Right lobe of liver (tissue), 4 donors: ENCODE measurements at regions not wholly inside any gene's neighbourhood (a gene's known extent, or its start where the extent isn't known, plus 50 kb on each side); places are given as distances from the start of the nearest gene placed in this dataset.

Source experiments
- POLR2A ChIP-seq: fragments of 450-650 bp; IDR thresholded peaks from one replicate; pipeline ENCODE4 v1.6.1; 2017; ENCODE audit warnings: antibody characterized with exemption, mild to moderate bottlenecking
- TF ChIP-seq, protein P1 (sequence below), 4 donors: fragments of 200-600 bp in 3 of 4; fragments of 450-650 bp in 1 of 4; IDR thresholded peaks; one replicate each; pipeline versions ENCODE4 v1.5.1 to v1.8.0; 2016 to 2022; ENCODE audit warnings: antibody characterized with exemption in 4 of 4, mild to moderate bottlenecking in 2 of 4
- donor health status: DM: no; HTN: no; CAD: no.
- donor health status: DM: no; HTN: no; CAD: no.
- donor health status: DM: no; HTN: yes; CAD: no.

DNA sequence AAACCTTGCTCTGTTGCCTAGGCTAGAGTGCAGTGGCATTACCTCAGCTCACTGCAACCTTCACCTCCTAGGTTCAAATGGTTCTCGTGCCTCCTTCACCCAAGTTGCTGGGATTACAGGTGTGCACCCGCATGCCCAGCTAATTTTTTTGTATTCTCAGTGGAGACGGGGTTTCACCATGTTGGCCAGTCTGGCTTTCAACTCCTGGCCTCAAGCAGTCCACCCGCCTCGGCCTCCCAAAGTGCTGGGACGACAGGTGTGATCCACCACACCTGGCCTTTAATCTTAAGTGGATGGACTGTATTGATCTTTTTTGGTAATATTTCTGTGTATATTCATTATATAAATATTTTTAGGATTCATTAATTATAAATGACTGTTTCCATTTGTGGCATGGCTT, 158.7 kb upstream of the CXorf51A start:
- TF ChIP-seq, protein P1, sequence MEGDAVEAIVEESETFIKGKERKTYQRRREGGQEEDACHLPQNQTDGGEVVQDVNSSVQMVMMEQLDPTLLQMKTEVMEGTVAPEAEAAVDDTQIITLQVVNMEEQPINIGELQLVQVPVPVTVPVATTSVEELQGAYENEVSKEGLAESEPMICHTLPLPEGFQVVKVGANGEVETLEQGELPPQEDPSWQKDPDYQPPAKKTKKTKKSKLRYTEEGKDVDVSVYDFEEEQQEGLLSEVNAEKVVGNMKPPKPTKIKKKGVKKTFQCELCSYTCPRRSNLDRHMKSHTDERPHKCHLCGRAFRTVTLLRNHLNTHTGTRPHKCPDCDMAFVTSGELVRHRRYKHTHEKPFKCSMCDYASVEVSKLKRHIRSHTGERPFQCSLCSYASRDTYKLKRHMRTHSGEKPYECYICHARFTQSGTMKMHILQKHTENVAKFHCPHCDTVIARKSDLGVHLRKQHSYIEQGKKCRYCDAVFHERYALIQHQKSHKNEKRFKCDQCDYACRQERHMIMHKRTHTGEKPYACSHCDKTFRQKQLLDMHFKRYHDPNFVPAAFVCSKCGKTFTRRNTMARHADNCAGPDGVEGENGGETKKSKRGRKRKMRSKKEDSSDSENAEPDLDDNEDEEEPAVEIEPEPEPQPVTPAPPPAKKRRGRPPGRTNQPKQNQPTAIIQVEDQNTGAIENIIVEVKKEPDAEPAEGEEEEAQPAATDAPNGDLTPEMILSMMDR (IDR thresholded peaks at IDR 0.05): no peak
- no peak for TF ChIP-seq POLR2A
